ENCODE measurements at regions not wholly inside any gene's neighbourhood (a gene's known extent, or its start where the extent isn't known, plus 50 kb on each side); places are given as distances from the start of the nearest gene placed in this dataset.

GRCh38 chr22:48869161-48869560 is 958.5 kb downstream of the BRD1 start (continued):
- TF ChIP-seq ZNF462 (CRISPR knock-in tag; IDR thresholded peaks at IDR 0.05) (no peak), NANOG (IDR thresholded peaks at IDR 0.05; ENCODE audit: borderline replicate concordance) (no peak), ZNF331 (CRISPR knock-in tag; IDR thresholded peaks at IDR 0.05; ENCODE audit: low read depth) (no peak), STAT1 (IDR thresholded peaks at IDR 0.05; ENCODE audit: unreplicated experiment) (no peak), EZH2 (IDR thresholded peaks at IDR 0.05; ENCODE audit: low read depth, unreplicated experiment) (no peak), ETS1 (IDR thresholded peaks at IDR 0.05) (no peak), CTCF (conservative IDR thresholded peaks at IDR 0.05; ENCODE audit: low read depth in 2 of 2) (no peak)

- no peaks in the 10 kb centered on the region for H3K27me3 ChIP-seq (ENCODE audit: insufficient read depth)
- H3K27ac ChIP-seq (ENCODE audit: low read depth) = no peak overlapping the region
- no peaks in the 10 kb centered on the region for H3K36me3 ChIP-seq (ENCODE audit: insufficient read depth)
- H2AFZ ChIP-seq = no peak overlapping the region
- H3K9me3 Mint-ChIP-seq = peaks cover 5% of the 10 kb centered on the region; the same call in 2 of the 3 replicates
- H3K27me3 Mint-ChIP-seq (ENCODE audit: insufficient read depth, low read depth, poor library complexity) = peaks cover 3% of the 10 kb centered on the region
- H3K79me2 ChIP-seq (replicated peaks; ENCODE audit: insufficient read depth) = no peaks in the 10 kb centered on the region
- H3K4me3 ChIP-seq = no peak overlapping the region
- no peaks in the 10 kb centered on the region for H3K9me2 ChIP-seq (ENCODE audit: insufficient read depth)
- no peak for ATAC-seq
- H3K4me2 ChIP-seq = no peak overlapping the region
- H3F3A ChIP-seq (replicated peaks; ENCODE audit: low read depth) = no peaks in the 10 kb centered on the region
- no peak overlapping the region for H3K27ac Mint-ChIP-seq
- no peak for DNase-seq (ENCODE audit: low spot score)
- no peaks in the 10 kb centered on the region for H4K20me1 ChIP-seq (replicated peaks; ENCODE audit: insufficient read depth)
- H3K4me1 Mint-ChIP-seq = peaks cover 8% of the 10 kb centered on the region
- no peak overlapping the region for H3K4me3 Mint-ChIP-seq
- no peaks in the 10 kb centered on the region for H3K36me3 Mint-ChIP-seq (ENCODE audit: low read depth)
- no peaks in the 10 kb centered on the region for H3K4me1 ChIP-seq (ENCODE audit: insufficient read depth)
- TF ChIP-seq JUNB (IDR thresholded peaks at IDR 0.05; ENCODE audit: unreplicated experiment) (no peak), ZNF331 (CRISPR knock-in tag; IDR thresholded peaks at IDR 0.05; ENCODE audit: low read depth) (no peak)
Measured at GRCh38 chr22:48868554-48868953, 959.1 kb downstream of the BRD1 start.

All from GM23338 (cell line).